ENCODE measurements at regions not wholly inside any gene's neighbourhood (a gene's known extent, or its start where the extent isn't known, plus 50 kb on each side); places are given as distances from the start of the nearest gene placed in this dataset.

DNA sequence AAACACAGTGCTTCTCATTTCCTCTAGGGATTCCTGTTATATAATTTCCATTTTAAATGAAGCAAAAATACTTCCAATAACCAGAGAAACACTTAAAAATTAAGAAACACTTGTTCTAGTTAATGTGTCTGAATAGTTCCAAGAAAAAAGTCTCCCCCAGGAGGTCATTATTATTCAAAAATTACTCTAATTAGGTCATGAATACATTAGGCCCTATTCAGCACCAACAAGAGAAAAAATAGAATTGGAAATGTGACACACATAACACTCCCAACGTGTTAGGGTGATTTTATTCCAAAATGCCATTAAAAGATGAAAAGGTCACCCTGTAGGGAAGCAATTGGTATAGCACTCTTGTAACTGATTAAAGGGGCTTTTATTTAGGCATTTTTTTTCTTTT, 382.1 kb downstream of the TUSC7 start:
- DNase-seq, result no peak

DNA sequence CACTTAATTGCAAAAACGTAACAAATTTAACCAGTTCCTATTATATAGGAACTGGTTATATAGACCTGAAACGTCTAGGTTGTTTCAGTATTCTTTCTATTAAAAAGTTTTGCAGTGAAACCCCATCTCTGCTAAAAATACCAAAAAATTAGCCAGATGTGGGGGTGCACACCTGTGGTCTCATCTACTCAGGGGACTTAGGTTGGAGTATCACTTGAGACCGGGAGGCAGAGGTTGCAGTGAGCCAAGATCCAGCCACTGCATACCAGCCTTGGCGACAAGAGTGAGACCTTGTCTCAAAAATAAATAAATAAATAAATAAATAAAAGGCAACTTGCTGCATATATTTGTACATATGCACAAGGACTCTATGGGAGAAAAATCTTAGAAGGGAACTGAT, 387.0 kb downstream of the TUSC7 start:
- DNase-seq, result no peak

DNA sequence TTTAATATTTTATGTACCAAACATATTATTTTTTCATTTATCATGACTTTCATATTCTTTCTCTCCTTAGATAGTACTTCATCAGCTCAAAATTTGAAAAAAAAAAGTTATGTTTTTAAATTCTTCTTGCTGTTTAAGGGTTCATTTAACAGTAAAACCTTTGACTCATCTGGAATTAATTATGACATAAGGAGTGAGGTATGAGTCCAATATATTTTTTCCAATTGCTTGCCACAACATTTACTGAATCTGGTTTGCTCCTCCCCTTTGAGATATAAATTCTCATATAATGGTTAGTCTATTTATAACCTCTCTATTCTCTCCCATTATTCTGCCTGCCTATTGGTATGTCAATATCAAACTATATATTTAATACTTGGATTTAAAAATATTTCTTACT, 387.8 kb downstream of the TUSC7 start:
- no peak for DNase-seq

DNA sequence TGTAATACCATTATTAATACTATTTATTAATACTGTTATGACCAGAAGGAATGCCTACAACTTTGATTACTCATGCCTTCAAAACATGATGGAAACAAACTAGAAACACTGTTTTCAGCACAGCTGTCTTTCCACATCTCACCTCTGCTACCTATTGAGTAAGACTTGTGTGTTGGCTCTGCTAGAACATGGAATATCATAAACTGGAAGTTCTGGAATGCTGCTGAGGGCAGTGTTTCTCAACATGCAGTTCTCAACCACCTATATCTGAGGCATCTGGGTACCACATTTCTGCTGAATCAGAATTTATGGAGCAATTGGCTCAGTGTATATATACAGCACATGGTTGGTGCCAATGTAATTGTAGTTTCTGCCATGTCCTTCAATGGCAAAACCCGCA, 392.1 kb downstream of the TUSC7 start:
- no peak for DNase-seq

DNA sequence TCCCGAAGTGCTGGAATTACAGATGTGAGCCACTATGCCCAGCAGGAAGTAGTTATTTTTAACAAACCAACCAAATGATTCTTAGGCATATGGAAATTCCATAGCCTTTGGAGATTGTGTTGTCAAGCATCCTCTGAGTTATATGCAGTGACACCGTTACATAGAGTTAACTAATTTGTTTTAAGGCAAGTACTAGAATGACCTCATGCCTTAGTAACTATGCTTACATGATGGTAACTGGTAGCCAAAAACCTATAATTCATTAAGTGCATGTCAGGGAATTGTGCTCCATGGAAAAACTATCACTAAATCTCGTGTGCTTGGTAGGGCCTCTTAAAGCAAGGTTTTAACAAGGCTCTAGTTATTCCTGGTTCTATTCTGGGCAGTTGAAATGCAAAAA, 392.8 kb downstream of the TUSC7 start:
- DNase-seq, result no peak

DNA sequence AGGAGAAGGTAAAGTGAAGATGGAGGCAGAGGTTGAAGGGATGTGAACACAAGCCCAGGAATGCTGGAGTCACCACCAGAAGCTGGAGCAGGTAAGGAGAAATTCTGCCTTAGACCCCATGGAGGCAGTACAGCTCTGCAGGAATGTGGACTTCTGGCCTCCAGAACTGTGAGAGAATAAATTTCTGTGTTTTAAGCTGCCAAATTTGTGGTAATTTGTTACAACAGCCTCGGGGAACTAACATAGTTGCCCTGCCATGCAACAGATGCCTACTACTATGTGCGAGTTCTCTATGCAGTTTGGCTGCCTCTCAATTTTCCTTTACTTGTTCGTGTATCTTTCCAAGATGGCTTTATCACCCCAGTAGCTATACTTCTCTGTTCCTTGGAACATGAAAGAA, 394.1 kb downstream of the TUSC7 start:
- DNase-seq, result no peak

DNA sequence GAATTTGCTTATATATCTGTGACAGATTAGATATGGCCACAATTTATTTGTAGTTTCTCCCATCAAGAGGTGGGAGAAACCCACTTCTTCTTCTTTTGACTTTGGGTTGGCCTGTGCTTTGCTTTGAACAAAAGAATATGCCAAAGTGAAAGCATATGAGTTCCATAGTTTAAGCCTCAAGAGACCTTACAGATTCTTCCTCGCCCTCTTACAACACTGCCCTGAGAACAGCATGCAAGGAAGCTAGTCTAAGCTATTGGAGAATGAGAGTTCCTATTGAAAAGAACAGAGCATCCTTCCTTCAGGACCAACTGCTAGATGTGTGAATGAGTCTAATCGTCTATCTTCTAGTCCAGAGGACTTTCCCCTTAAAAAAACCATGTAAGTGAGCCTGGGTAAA, 394.8 kb downstream of the TUSC7 start:
- DNase-seq, result no peak

DNA sequence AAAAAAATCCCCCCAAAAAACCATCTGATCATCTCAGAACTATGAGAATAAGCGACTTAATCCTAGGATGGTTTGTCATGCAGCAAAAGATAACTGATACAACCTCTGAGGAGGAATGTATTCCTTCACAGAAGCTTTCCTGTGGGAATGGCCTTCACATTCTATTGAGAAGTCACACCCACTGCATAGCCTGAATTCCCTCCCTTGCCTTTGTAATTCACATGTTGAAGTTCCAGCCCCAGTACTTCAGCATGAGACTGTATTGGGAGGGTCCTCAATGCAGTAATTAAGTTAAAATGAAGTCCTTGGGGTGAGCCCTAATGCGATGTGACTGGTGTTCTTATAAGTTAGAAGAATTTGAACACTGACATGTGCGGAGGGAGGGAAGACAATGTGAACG, 395.2 kb downstream of the TUSC7 start:
- DNase-seq, result no peak

DNA sequence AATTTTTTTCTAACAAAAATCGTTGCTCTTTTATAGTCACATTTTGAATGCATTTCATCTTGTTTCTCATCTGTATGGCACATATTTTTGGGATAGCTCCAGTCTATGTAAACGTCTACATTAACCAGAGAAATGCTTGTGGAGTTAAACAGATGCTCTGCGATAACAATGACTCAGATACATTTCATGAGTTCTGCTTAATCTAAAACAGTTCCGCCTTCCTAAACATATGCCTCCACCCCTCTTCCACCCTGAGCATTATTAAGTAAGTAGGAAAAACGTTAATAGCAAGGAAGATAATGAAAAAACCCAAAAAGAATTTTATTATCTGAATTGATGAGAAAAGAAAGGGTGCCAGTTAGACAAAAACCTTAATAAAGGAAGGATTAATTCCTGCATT, 396.1 kb downstream of the TUSC7 start:
- DNase-seq, result no peak

DNA sequence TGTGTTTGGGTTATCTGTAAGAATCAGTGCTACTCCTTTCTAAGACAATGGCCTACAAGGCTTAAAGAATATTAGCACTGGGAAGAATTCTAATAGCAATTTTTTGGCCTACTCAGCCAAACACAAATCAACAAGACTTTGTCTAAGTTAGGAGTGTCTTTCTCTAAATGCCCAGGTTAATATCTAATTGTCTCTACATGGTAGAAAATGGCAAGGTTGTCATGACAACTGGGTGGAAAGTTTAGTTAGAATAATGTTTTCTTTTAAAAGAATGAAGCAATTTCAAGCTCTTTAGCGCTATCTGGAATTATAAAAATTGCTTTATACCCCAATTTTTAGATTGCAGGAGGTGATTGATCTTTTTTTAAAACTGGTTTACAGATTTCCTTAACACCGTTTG, 396.8 kb downstream of the TUSC7 start:
- no peak for DNase-seq

DNA sequence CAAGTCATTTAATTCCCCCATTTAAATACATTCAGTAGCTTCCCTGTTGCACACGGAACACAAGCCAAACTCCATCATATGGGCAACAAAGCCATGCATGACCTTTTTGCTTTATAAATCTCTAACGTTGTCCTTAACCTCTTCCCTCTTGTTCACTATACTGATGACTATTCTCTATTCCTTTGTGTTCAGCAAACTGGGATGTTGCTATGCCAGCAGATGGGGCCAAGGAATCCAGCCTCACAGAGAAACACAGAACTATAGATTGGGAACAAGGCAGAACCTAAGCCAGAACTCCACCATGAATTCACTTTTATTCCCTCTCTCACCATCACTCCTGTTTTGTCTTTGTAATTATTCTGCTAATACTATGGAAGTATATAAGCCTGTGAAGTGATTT, 398.4 kb downstream of the TUSC7 start:
- no peak for DNase-seq

DNA sequence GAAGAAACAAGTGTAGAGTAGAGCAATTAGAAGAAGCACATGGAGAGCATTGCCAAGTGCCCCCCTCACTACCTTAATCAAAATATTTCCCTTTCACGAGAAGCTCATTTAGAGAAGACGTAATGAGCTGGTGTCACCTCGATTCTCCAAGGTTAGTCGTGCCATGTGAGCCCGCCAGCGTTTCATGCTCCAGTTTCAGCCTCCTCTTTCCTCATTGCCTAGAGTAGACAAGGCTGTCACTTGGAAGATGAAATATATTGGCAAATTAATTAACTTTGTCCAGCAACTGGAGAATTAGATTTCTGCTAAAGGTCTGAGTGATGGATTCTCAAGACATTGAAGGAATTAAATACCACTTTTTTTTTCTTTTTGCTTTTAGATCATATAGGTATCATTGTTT, 399.6 kb downstream of the TUSC7 start:
- DNase-seq, result no peak

DNA sequence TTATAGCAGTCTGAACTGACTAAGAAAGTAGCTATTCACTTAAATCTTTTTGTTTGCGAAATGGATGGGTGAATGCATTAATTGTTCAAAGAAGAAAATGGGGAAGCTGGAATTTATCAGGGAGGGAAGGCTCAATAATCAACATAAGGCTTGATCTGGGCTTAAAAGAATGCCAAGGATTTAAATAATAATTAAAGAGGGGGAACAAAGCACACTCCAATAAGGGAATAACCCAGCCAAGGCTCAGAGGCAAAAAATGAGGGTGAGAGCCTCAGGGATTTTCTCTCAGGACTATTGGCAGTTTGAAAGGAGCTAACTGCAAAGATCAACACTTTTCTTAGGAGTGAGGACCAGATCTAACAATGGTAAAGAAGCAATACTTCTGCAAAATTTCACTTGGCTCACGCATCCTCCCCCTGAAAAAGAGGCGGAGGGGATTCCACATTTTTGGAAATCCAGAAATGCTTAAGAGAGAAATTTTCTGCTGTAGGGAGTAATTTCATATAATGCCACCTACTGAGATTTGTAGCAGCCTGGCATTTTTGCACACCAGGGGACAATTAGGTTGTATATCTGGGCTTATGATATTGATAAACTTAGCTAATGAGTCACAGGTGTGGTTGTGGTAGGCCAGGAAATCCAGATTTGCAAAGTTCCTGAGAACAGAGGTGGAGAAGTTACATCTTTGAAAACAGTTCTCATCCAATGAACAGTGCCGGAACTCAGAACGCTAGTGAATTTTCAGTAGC, 405.1 kb downstream of the TUSC7 start:
- DNase-seq, result no peak

DNA sequence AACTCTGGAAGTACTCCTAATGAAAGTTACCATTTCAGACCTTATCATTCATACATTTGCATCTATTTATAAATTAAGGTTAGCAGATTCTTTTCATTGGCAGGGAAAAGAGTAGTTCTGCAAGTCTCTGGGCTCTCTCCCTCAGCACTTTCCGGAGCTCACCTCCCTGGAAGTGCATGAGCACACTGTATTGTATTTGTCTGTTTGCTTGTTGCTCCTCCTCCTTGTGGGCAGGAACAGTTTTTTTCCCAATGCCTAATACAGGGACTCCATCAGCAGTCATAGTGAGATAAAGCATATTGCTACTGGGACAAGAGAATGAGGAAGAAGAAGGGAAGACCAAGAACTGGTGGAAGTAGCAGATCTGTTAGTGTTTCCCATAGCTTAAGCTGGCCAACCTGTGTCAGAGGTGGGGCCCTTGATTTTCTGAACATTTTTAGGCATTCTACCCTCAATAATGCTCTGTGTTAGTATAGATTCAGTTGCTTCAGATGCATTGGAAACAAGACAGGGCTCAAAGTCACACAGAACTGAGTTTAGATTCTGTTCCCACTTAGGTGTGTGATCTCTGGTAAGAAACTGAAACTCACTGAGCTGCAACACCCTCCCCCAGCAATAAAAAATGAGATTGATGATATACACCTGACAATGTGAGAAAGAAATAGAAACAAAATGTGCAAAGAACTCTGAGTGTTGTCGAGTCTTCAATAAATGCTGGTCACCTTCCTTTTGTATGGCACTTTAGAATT, 407.8 kb downstream of the TUSC7 start:
- no peak for DNase-seq

DNA sequence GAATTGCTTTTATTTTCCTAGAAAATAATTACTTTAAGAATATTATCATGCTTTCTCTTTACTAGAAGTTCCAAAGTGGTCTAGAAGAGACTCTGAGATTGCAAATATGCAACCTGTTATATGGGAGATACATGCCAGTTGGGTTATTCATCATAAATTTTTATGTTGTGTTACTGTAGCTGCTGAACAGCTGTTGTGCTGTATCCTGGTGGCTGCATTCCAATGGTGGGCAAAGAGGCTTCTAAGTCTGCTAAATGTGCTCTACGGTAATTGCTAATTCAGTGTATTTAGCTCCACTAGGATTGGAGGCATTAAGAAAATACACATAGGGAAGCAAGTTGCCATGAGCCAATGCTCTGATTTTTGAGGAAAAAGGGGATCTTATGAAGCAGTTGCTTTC, 409.0 kb downstream of the TUSC7 start:
- DNase-seq, result no peak

DNA sequence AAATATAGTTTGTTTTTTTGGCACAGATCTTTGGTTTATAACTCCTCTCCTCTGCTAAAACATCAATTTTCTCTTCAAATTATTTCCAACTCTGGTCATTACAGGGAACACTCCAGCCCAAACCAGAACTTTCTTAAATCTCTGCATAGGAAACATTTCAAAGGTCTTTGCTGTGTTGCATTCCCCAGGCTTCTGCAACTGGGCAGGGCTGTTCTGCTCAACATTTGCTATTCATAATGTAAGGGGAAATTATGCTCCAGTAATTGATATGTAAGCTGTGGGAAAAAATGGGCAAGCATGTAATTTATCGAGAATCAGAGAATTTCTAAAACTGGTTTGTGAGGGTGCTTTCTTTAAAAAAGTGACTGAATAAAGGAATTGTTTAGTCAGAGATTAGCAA, 410.4 kb downstream of the TUSC7 start:
- DNase-seq, result no peak

DNA sequence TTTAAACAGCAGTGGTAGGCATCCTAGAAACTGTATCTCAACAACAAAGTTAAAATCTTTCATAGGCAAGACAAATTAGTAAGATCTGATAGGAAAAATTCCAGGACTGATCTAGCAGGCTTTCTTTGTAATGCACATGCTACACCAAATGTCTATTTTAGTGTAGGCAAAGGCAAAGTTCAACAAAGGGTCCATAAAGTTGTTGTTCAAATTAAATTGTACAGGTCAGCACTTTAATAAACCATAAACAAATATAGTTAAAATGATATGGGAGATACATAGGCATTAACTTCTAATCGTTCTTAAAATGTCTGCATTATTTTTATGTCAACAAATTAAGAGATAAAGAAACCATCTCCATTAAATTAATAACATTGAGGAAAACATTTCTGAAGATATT, 413.0 kb downstream of the TUSC7 start:
- no peak for DNase-seq

DNA sequence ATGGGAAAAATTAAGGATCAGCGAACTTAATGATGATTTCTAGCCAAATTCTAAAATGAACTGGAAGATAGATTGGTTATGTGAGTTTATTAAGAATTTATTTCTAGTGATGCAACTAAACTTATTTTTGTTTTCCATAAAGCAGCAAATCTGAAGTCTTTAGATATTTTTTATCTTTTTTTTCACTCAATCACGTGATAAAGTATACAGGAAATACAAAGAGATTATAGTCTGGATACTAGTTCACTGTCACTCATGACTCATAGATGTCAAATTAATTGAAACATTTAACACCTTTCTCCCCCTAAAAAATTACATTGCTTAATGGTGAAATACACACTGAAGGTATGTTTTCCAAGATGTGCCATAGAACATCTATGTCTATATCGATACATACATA, 416.9 kb downstream of the TUSC7 start:
- no peak for DNase-seq

DNA sequence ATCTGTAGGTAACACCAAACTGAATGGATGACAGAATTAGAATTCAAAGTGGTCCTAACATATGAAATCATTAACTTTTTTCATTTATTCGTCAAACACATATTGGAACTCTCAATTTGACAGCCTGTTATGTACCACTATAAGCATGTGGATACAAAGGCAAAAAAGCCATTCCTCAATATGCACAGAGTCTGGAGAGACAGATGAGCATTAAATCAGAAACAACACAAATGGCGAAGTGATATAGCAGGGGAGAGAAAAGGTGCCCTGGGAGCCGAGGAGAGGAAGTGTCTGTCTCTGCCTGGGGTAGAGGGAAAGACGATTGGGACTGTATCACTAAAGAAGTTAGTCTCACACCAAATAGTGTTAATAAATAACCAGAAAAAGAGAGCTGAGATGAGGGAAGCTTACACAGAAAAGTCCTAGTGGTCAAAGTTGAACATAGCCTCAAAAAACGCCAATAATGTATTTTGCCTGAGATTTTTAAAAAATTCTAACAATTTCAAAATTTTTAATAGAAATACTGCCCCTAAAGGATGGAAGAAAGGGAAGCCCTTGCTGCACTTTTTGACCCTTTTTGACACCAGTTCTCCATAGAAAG, 417.5 kb downstream of the TUSC7 start:
- no peak for DNase-seq

DNA sequence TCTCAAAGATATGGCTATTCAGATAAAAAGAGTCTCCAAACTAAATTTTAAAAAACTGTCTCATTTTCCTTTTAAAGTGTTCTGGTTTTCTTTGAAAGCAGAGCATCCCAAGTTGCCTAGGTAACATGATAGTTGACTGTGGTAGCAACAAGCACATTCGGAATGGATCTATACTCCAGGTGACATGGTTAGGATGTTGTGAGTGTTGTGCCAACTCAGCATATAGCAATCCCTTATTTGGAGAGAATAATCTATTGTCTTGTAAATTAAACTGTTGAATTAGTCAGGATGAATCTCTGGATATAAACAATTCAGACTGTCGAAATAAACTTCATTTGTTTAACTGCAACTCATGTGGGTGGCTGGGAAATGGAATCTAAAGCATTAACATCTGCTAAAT, 418.6 kb downstream of the TUSC7 start:
- DNase-seq, result no peak

DNA sequence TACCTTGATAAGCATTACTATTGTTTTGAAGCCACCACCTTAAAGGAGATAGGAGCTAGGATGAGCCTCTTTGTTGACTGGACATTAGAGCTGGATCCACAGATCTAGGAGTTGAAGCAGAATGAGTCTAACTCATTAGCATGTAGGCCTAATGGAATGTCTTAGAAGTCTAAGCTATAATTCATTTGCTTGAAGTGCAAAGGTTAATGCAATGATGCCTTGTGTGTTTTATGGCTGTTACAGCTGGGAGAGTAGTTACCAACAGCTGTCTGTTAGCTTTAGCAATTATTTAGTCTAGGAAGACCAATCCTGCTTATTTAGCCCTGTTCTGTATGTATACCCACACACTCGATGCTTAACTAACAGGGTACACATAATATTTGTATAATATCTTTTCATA, 419.3 kb downstream of the TUSC7 start:
- no peak for DNase-seq

DNA sequence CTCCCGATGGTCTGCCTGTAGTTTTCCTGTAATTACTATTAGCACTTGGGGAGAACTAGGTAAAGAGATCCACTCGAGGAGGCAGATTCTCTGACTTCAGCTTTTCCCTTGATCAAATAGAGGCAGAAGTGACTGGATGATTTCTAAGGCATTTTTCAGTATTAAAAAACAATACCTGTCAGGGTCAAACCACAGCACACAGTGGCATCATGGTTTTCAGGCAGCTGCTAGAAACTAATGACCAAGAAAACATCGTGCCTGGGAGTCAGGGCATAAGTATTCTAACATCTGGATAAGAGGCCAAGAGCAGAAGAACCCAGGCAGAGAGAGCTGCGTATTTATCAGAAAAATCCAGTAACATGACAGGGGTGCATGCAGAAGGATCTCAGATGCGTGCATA, 419.9 kb downstream of the TUSC7 start:
- DNase-seq, result no peak

DNA sequence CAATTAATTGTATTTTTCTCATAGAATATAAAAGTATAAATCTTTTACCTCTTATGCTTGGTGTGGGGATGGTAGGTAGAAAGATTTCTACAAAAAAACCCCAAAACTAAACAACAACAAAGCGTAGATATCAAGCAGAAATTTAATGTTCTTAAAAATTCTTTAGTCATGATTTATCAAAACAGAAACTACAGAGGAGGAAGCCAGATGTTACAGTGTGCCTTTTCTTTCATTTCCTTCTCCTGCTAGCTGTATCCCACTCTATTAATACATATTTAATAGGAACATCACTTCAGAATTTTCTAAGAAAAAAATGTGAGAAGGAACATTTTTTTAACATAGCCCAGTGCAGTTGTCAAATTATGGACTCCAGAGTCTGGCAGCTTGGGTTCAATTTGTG, 420.6 kb downstream of the TUSC7 start:
- no peak for DNase-seq

DNA sequence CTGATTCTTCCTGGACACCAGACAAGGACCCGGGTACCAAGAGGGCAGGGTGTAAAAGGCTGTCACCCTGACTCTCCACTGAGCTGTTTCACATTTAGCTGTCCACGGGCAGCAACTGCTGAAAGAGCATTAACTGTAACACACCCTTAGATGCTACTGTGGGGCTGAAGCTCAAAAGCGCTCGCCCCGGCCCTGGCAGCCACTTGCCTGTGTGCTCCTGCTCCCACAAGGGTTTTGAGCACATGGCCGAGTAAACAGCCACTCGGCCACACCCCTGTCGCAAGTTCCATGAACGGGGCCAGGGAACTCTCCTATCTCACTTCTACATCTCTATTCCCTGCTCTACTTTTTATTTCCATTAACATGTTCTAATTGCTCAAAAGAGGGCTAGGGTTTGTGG, 421.7 kb downstream of the TUSC7 start:
- DNase-seq, result no peak

DNA sequence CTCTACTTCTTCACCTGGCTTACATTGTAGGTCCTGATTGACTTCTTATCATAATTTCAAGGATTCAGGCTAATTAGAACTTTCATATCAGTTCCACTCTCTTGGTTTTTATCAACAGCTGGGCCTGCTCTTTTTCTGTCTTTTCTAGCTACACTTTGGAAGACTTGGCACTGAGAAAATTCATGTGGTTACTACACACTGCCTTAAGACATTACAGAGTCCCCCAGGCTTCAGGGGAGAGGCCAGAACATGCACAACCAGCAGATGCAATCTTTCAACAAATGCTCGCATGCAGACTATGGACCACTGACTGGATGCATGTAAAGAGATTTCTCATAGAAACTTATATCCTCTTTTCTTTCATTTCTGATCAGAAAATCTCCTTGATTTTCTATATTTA, 423.5 kb downstream of the TUSC7 start:
- DNase-seq, result no peak
